ENCODE measurements at regions not wholly inside any gene's neighbourhood (a gene's known extent, or its start where the extent isn't known, plus 50 kb on each side); places are given as distances from the start of the nearest gene placed in this dataset.
"Not testable (repeated sequence)": the region's sequence is repeated elsewhere in the genome, so short reads cannot be mapped to it uniquely, and the experiment has no call there.

GRCh38 chr1:41197-41596 lies 410.3 kb downstream of the OR4F29 start:
- TF ChIP-seq CTCF (IDR thresholded peaks at IDR 0.05; ENCODE audit: poor library complexity, severe bottlenecking); SMC3 (conservative IDR thresholded peaks at IDR 0.05; ENCODE audit: poor library complexity); EP300 (conservative IDR thresholded peaks at IDR 0.05; ENCODE audit: poor library complexity, severe bottlenecking); RAD21 (conservative IDR thresholded peaks at IDR 0.05); TAF1 (IDR thresholded peaks at IDR 0.05; ENCODE audit: low read depth); REST (IDR thresholded peaks at IDR 0.05; ENCODE audit: borderline replicate concordance): not testable (repeated sequence)

All from neural cell (in vitro differentiated cells).